PC-9 (cell line): ENCODE measurements at regions not wholly inside any gene's neighbourhood (a gene's known extent, or its start where the extent isn't known, plus 50 kb on each side); places are given as distances from the start of the nearest gene placed in this dataset.

ENCODE experiments used
- BruUV-seq: library from RNA; stranded (reverse); fragments of 400-500 nt; replicated peaks from 2 replicates; lab custom pipeline; 2021; lab: Mats Ljungman, UMichigan
- CTCF ChIA-PET: fragments of 300-600 bp; sonication (Branson Sonifier 250); formaldehyde crosslinking; loops from one replicate; lab custom pipeline; 2022; ENCODE audit warnings: antibody characterized with exemption; lab: Charles Lee
- POLR2A ChIA-PET: fragments of 300-600 bp; sonication (Branson Sonifier 250); formaldehyde crosslinking; loops from one replicate; lab custom pipeline; 2022; ENCODE audit warnings: antibody characterized with exemption; ENCODE audit not compliant: unreplicated experiment; lab: Charles Lee
- DNase-seq, 2 experiments: peaks; one replicate each; pipeline versions ENCODE4 v3.0.0 to v3.0.0-alpha.2; 2015 to 2022; ENCODE audit warnings: mixed read lengths in 1 of 2
- H2AFZ ChIP-seq: fragments of 200-600 bp; sonication (generic); 2 replicates; pipeline ENCODE4 v1.8.1; 2017; ENCODE audit warnings: antibody characterized with exemption
- H3F3A ChIP-seq: fragments of 200-600 bp; sonication (generic); 2 replicates; pipeline ENCODE4 v1.8.1; 2017; ENCODE audit warnings: antibody characterized with exemption, mild to moderate bottlenecking, low read depth; ENCODE audit not compliant: insufficient read depth
- H3K27ac ChIP-seq: fragments of 200-600 bp; sonication (generic); 2 replicates; pipeline ENCODE4 v1.6.1; 2016; ENCODE audit warnings: mixed run types
- H3K27me3 ChIP-seq: fragments of 200-600 bp; sonication (generic); 2 replicates; pipeline ENCODE4 v1.6.1; 2016; ENCODE audit warnings: low read depth, mixed run types; ENCODE audit not compliant: insufficient read depth
- H3K36me3 ChIP-seq: fragments of 200-600 bp; sonication (generic); 2 replicates; pipeline ENCODE4 v1.6.1; 2016; ENCODE audit warnings: low read depth, mixed run types
- H3K4me1 ChIP-seq: fragments of 200-600 bp; sonication (generic); replicated peaks from 2 replicates; pipeline ENCODE4 v1.6.1; 2016; ENCODE audit warnings: mixed run types; ENCODE audit not compliant: insufficient read depth
- H3K4me2 ChIP-seq: fragments of 200-600 bp; sonication (generic); 2 replicates; pipeline ENCODE4 v1.6.1; 2017; ENCODE audit warnings: mixed run types
- H3K4me3 ChIP-seq: fragments of 200-600 bp; sonication (generic); 2 replicates; pipeline ENCODE4 v1.6.1; 2016; ENCODE audit warnings: mixed run types
- H3K79me2 ChIP-seq: fragments of 200-600 bp; sonication (generic); 2 replicates; pipeline ENCODE4 v1.6.1; 2017; ENCODE audit warnings: low read depth, mixed run types
- H3K9me2 ChIP-seq: fragments of 200-600 bp; sonication (generic); 2 replicates; pipeline ENCODE4 v1.8.1; 2017; ENCODE audit warnings: mild to moderate bottlenecking; ENCODE audit not compliant: insufficient read depth
- H3K9me3 ChIP-seq: fragments of 200-600 bp; sonication (generic); 2 replicates; pipeline ENCODE4 v1.8.1; 2016; ENCODE audit warnings: low read depth; ENCODE audit not compliant: insufficient read depth
- H4K20me1 ChIP-seq: fragments of 200-600 bp; sonication (generic); 2 replicates; pipeline ENCODE4 v1.8.1; 2017; ENCODE audit not compliant: insufficient read depth
- EZH2 ChIP-seq: fragments of 200-600 bp; sonication (generic); IDR thresholded peaks from 2 replicates; pipeline ENCODE4 v1.8.0; 2017; ENCODE audit warnings: antibody characterized with exemption, low read depth
- intact Hi-C: fragments of 100-400 bp; cut with micrococcal nuclease; formaldehyde crosslinking; loops from one replicate; pipeline ENCODE4 v1.10.0; 2022; ENCODE audit not compliant: unreplicated experiment
- TF ChIP-seq, protein P1 (sequence below): fragments of 200-600 bp; sonication (generic); conservative IDR thresholded peaks from 2 replicates; pipeline ENCODE4 v1.6.1; 2017; ENCODE audit warnings: mixed run types, antibody characterized with exemption, mild to moderate bottlenecking, moderate library complexity

DNA sequence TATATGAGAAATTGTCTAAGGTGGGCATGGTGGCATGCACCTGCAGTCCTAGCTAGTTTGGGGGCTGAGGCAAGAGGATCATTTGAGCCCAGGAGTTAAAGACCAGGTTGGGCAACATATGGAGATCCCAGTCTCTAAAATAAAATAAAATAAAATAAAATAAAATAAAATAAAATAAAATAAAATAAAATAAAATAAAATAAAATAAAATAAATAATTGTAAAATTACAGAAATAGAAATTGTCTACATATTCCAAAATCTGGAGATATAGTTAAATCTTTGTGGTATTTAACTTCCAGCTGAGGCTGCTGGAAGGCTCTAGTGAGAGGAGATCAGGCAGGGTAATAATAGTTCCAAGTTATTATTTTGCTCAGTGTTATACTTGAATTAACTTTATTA is 1432.1 kb upstream of the CDH2 start:
- Histone ChIP-seq H3F3A (no peaks in the 10 kb centered on the region), H3K27ac (no peak overlapping the region), H3K4me2 (no peak overlapping the region), H3K9me3 (no peaks in the 10 kb centered on the region), H4K20me1 (no peaks in the 10 kb centered on the region), H3K79me2 (no peaks in the 10 kb centered on the region), H3K4me3 (no peak overlapping the region), H3K4me1 (no peaks in the 10 kb centered on the region), H3K36me3 (no peaks in the 10 kb centered on the region), H2AFZ (no peak overlapping the region), H3K9me2 (no peaks in the 10 kb centered on the region), H3K27me3 (no peaks in the 10 kb centered on the region)
- DNase-seq: no peak
- ChIA-PET POLR2A (no interaction called here), CTCF (no interaction called here)
- no TSS peak for BruUV-seq
- intact Hi-C loops: no loop called here
- no peak for TF ChIP-seq EZH2
- TF ChIP-seq, protein P1, sequence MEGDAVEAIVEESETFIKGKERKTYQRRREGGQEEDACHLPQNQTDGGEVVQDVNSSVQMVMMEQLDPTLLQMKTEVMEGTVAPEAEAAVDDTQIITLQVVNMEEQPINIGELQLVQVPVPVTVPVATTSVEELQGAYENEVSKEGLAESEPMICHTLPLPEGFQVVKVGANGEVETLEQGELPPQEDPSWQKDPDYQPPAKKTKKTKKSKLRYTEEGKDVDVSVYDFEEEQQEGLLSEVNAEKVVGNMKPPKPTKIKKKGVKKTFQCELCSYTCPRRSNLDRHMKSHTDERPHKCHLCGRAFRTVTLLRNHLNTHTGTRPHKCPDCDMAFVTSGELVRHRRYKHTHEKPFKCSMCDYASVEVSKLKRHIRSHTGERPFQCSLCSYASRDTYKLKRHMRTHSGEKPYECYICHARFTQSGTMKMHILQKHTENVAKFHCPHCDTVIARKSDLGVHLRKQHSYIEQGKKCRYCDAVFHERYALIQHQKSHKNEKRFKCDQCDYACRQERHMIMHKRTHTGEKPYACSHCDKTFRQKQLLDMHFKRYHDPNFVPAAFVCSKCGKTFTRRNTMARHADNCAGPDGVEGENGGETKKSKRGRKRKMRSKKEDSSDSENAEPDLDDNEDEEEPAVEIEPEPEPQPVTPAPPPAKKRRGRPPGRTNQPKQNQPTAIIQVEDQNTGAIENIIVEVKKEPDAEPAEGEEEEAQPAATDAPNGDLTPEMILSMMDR: no peak

GRCh38 chr18:29605365-29605764 is 1428.4 kb upstream of the CDH2 start:
- Histone ChIP-seq H3K36me3 (no peaks in the 10 kb centered on the region), H3K9me2 (no peaks in the 10 kb centered on the region), H3K4me1 (no peaks in the 10 kb centered on the region), H3K27ac (no peak overlapping the region), H4K20me1 (no peaks in the 10 kb centered on the region), H3F3A (no peaks in the 10 kb centered on the region), H3K4me3 (no peak overlapping the region), H3K79me2 (no peaks in the 10 kb centered on the region), H3K9me3 (no peaks in the 10 kb centered on the region), H3K4me2 (no peak overlapping the region), H2AFZ (no peak overlapping the region), H3K27me3 (no peaks in the 10 kb centered on the region)
- no peak for DNase-seq
- intact Hi-C loops: no loop called here
- no TSS peak for BruUV-seq
- ChIA-PET CTCF (no interaction called here), POLR2A (no interaction called here)
- no peak for TF ChIP-seq EZH2
- TF ChIP-seq, protein P1: no peak

GRCh38 chr18:29596959-29597358 is 1420.0 kb upstream of the CDH2 start:
- CTCF ChIA-PET: no interaction called here
- no TSS peak for BruUV-seq

More at GRCh38 chr18:29596959-29597358, 1420.0 kb upstream of the CDH2 start:
- Histone ChIP-seq H3K9me3 (no peaks in the 10 kb centered on the region), H3K4me1 (no peaks in the 10 kb centered on the region), H3K27me3 (no peaks in the 10 kb centered on the region), H2AFZ (no peak overlapping the region), H3K36me3 (no peaks in the 10 kb centered on the region), H3K27ac (no peak overlapping the region), H3K4me2 (no peak overlapping the region), H3K4me3 (no peak overlapping the region), H3K9me2 (no peaks in the 10 kb centered on the region), H3F3A (no peaks in the 10 kb centered on the region), H4K20me1 (no peaks in the 10 kb centered on the region), H3K79me2 (no peaks in the 10 kb centered on the region)
- TF ChIP-seq, protein P1: no peak
- TF ChIP-seq EZH2: no peak
- POLR2A ChIA-PET: no interaction called here
- DNase-seq: no peak
- intact Hi-C loops: no loop called here
